ENCODE measurements at regions not wholly inside any gene's neighbourhood (a gene's known extent, or its start where the extent isn't known, plus 50 kb on each side); places are given as distances from the start of the nearest gene placed in this dataset.

DNA sequence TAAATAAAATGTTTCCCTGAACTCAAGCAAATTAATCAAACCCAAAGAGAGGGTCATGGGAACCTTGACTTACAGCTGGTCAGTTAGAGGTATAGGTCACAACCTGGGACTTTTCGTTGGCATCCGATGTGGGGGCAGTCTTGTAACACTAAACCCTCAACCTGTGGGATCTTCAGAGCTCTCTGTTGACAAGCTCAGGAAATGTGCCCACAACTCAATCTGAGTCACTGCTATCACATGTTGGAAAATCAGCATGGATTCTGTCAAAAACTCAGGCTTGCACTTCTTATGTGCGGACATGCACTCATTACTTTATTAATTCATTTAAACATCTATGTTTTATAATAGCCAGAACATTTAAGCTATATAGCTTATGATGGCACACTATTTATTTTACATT lies 424.6 kb upstream of the SORCS1 start:
- no peak for DNase-seq (ENCODE audit: low spot score)

DNA sequence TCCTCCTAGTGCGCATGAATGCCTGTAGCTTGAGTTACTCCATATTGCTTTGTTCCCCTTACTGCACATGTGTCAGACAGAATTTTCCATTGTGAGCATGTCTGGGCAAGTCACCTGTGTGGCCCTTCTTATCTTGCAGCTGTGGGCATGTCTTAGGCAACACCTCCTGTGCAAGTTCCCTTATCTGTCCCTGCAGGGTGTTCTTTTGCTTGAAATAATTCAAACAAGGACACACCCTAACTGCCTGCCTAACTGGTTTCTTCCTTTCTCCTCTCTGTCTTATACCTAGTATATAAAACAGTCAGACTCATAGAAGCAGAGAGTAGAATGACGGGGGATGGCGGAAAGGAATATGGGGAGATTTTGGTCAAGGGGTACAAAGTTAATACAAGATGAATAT lies 421.1 kb upstream of the SORCS1 start:
- no peak for DNase-seq (ENCODE audit: low spot score)

DNA sequence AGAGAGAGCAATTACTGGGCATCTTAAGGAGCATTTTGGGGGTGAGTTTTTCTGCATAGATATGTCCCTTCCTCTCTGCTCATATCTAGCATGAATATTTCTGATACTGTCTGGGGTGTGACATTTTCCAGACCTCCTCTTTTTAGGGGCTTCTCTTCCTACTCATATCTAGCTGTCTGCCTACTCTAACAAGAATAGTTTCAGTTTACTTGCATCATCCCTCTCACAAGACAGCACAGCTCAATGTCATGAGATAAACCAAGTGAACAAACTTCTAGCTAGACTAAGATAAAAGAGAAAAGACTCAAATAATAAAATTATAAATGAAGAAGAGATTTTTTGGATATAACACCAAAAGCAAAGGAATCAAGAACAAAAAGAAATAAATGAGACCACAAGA lies 419.5 kb upstream of the SORCS1 start:
- no peak for DNase-seq (ENCODE audit: low spot score)

DNA sequence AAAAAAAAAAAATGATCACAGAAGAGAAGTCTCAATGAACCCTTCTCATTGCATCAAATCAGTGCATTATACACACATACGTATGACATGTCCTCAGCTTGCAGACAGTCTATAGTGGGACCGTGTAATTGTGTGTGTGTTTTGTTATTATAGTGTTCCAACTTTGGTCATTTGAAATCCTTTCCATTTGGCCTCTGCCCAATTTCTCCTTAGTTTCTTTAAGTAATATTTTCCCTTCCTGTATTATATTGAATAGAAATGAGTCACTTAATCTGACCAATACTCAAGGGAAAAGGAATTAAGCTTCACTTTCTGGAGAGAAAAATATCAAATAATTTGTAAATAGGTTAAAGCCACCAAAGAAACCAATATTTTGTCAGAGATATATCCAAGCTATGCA lies 415.5 kb upstream of the SORCS1 start:
- no peak for DNase-seq (ENCODE audit: low spot score)

DNA sequence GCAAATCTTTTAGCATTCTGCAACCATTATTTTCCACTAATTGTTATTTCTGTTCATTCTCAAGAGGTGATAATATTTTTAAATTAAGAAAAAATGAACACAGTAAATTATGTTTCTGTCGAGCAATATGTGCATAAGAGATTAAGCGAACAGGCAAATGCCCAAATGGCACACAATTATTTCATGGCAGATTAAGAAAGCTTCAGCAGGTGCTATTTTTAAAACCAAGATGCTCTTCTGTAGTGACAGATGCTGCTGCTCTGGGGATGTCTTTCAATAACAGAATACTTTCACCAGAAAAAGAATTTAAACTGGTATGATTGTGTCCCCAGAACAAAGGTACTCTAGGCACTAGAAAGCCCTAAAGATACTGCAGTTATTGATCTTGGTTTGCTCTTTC lies 412.7 kb upstream of the SORCS1 start:
- no peak for DNase-seq (ENCODE audit: low spot score)

DNA sequence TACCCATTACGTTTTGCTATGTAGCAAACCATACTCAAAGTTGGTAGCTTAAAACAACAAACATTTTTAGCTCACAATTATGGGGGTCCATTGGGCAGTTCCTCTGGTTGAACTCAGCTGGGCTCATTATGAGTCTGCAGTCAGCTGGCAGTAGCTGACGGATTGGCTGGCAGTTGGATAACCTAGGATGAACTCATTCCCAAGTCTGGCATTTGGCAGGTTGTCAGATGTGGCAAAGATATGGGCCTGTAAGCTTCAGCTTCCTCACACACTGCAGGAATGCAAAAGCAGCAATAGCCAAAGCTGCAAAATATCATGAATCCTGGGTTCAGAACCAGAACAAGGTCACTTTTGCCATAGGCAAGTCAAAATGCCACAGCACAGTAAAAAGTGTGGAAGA lies 412.2 kb upstream of the SORCS1 start:
- DNase-seq (ENCODE audit: low spot score), result no peak

DNA sequence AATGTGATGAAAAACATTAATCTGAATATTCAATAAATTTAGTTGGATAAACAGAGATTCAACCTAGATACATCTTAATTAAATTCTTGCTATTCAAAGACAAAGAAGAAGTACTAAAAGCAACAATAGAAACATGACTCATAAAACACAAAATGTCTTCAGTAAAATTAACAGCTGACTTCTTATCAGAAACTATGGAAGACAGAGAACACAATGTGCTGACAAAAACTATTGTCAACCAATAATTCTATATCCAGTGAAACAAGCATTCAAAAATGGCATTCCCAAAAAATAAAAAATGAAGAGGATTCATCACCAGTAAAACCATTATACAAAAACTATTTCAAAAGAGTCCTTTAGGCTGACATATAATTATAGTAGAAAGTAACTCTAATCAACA lies 400.5 kb upstream of the SORCS1 start:
- no peak for DNase-seq (ENCODE audit: low spot score)

DNA sequence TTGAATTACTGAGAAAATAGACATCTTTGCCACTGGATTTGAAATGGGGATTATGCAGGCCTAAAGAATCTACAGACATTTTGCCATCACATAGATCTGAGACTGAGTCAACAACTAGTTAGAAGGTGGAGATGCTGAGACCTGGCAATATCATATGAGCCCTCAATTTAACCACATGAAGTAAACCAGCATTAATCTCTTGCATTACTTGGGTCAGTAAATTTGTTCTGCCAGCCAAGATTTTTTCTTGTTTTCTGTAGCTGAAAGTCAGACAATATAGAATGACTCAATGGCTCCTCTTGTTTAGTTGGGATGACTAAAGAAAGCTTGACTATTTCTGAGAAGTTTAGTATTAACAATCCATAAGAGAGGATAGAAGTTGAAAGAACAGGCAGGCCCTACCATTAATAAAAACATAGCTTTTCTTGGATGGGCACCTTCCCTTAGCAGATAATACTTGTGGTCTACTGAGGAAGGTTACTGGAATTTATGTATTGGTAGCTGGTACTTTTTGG lies 396.7 kb upstream of the SORCS1 start:
- DNase-seq (ENCODE audit: low spot score), result no peak

DNA sequence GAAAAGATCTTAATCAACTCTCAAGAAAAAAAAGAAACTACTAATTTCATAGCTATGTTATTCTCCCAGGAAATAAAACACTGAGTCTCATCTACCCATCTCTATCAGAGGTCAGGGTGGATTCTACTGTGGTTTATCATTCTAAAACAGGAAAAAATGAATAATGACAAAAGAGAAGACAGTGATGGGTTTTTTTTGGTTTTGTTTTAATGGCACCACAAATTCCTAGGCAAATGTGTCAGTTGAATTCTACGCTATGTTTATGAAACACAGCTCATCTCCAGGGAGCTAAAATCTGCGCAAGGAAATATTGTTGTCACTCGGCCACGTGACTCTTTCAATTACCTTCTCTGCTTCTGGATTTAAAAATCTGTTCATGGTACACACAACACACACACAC lies 393.4 kb upstream of the SORCS1 start:
- DNase-seq (ENCODE audit: low spot score), result no peak

DNA sequence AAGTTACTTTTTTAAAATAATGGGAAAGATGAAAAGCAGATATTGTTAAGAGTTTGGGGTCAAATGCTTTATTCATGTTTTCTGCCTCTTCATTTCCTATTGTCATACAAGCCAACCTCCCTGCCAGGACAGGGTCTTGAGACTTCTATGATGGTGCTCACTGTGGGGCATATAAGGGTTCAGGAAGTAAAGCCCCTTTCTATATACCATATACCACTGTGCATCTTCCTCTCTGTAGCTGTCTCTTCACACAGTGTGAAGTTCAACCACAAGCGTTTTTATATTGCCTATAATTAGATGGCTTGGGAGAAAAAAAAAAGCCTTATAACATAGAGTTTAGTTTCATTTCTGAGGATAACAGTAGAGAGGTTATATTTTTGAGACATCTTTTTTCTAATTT lies 389.8 kb upstream of the SORCS1 start:
- no peak for DNase-seq (ENCODE audit: low spot score)

DNA sequence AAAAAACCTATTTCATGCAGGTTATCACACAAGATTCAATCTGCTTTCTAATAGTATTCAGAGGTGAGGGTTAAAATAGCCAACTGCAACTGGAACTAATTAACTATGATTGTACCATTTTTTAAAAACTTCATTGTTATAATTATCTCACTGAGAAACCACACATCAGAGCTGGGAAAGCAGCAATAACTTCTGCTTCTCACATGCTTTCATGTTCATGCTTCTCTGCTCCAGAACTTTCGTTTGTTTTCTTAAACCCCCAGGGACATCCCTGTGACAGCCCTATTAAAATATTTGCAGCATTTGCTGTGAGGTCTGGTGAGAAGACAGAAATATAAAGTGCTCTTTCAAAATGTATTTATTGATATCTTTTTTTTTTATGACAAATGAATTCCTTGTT lies 389.0 kb upstream of the SORCS1 start:
- DNase-seq (ENCODE audit: low spot score), result no peak

DNA sequence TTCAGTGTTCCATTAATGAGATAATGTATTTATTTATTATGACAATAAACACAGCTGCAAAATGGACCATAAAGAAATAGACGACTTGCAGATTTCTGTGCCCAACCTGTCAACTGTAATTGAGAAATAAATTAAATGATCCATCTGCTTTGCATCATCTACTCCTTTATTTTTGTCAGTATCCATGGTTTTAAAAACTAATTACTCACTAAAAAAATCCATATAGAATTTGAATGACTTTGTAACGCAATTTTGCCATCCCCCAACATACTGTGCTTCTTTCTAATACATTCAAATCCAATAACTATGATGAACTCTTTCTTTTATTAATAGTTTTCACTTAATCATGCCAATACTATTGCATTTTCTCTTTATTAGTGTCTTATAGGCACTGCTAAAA lies 388.5 kb upstream of the SORCS1 start:
- no peak for DNase-seq (ENCODE audit: low spot score)

DNA sequence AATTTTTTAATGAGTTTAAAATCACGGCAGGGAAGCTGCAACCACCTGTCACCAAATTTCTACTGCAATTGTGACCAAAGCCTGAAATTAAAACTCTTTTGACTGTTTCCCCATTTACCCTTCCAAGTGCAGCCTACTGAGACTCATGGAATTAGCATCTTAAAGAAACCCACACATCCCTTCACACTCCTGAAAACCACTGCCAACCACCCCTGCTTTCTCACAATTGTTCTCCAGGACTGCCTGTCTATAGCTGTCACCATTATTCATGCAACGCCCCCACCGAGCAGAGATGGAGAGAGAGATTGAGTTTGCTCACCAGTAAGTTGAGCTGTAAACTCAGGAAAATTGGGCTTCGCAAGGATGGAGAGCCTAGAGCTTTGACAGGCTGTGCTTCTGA lies 383.8 kb upstream of the SORCS1 start:
- no peak for DNase-seq (ENCODE audit: low spot score)

DNA sequence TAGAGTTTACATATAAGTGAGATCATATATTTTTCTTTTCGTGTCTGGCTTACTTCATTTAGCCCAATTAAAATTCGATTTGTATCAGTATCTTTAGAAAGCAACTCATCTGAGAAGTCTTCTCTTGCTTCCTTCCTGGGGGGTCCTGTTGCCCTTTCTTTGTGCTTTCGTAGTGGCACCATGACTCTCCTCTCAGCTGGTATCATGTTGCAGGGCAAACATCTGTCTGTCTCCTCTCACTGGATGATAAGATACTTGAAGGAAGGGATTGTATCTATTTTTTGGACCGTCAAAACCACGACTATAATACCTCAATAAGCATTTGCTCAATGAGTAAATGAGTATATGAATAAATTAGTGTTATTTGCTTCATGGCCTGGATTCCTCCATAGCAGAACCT lies 382.5 kb upstream of the SORCS1 start:
- DNase-seq (ENCODE audit: low spot score), result no peak

DNA sequence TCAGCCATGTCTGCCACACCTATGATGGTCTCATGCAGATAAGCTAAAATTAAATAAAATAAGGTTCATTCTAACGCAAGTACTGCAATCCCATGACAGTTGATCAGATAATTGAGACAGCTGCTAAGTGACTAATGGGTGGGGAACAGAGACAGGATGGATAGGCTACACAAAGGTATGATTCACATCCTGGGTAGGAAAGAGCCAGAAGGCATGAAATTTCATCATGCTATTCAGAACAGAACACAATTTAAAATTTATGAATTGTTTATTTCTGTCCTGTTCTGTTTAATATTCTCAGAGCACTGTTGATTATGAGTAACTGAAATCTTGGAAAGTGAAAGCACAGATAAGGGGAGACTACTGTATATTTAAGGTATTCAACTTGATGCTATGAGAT lies 381.8 kb upstream of the SORCS1 start:
- DNase-seq (ENCODE audit: low spot score), result no peak

DNA sequence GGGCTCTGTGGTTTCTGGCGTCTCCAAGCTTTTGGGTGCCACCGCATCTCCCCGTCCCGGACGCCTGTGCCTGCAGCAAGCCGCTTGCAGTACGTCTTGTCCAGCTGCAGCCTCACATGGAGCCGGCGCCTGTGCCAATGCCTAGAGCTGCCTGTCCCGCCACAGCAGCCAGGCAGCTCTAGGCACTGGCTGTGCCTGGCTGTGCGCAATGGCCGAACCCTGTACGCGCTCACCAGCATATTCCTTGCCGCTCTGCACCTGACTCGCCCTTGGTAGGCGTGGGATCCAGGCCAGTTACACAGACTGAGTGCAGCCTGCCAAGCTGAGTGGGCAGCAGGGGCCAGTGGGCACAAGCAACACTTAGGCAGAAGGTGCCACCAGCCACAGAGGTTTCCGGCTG lies 381.2 kb upstream of the SORCS1 start:
- no peak for DNase-seq (ENCODE audit: low spot score)

DNA sequence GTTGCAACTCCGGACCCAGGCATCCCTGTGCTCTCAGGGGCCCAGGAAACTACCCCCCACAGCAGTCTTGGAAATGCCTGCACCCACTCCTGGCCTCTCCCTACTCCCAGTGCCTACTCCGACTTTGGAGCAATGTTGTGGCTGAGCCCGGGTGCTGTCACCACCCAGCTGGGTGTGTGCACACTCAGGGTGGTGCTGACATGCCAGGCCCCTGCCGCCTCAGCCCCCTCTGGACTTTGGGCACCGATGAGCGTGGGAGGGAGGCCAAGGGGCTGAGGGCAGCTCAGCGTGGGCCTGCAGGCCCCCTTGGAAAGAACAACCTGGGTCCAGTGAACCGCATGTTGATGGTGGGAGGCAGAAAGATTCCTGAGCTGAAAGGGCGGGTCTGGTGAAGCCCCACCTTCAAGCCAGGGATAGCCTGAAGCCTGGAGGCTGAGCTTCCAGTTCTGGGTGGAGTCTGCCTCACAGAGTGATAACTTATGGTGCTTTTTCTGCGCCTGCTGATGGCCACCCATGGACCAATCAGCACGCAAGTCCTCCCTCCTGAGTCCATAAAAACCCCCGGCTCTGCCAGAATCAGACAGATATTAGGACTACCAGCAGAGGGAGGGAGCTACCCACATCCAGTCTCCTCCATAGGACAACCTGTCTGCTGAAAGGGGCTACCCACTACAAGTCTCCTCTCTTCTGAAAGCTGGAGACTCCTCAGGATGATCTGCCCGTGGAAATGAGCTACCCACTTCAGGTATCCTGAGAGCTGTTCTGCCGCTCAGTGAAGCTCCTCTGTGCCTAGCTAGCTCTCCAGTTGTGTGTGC lies 380.4 kb upstream of the SORCS1 start:
- DNase-seq (ENCODE audit: low spot score), result no peak

DNA sequence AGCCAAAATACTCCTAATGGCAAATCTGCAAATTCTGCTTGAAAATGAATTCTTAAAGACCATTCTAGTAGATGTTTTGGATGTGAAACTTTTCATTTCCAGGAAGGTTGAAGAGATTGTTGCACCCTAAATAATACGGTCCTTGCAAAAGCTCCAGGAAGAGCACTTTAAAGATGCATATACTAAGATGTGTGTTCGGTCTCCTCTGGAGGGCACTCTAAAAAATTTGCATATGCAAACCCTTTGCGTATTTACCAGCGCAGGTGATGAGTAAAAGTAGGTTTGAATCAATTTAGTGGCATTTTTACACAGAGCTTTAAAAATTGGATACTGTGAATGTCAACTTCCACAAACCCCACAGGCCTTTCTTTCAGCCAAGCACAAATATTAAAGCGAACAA lies 378.1 kb upstream of the SORCS1 start:
- DNase-seq (ENCODE audit: low spot score), result no peak

DNA sequence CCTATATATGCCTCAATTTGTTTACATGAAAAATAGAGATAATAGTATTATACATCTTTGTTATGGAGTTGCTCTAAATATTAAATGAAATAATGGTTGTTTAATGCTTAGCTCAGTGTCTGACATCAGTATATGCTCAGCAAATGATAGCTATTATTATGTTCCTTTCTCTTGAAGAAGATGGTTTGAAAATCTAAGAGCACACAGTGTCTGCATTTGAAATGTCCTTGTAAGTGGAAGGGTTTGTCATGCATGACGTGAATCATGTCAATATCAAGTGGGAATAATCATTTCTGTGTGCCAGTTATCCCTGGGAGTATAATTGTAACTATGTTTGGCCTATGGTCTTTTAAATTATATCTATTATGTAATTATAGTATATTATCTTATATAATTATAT lies 377.5 kb upstream of the SORCS1 start:
- no peak for DNase-seq (ENCODE audit: low spot score)

DNA sequence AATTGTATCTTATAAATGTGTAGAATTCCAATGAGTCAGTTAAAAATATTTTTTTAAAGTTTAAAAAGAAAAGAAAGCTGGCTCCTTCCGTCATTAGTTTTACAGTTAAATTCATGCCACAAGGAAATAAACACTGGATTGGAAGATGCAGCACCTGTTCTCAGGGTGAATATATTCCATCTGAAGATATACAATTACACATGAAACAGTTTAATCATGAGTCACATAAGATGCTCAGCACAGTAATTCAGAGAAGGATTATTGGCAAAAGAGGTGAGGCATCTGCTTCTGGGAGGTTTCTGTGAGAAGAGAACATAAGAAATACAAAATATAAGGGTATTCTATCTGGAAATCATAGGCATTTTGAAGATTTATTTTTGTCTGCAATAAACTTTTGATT lies 376.5 kb upstream of the SORCS1 start:
- DNase-seq (ENCODE audit: low spot score), result no peak

DNA sequence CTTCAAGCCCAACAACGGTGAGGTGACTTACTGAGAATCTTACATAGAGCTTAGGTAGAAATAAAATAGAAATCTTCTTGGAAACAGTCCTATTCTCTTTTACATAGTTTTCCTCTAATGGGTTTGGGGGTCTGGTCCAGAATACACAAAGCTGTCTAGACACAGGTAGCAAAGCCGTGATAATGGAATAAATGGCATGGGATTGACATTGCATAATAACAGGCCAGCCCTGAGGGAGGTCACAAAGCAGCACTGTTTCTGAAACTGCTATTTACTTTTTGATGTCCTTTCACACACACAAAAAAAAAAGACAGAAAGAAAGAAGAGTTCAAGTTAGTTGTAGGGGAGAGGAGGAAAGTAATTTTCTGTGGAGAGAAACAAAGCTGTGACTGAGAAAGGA lies 364.8 kb upstream of the SORCS1 start:
- no peak for DNase-seq (ENCODE audit: low spot score)

DNA sequence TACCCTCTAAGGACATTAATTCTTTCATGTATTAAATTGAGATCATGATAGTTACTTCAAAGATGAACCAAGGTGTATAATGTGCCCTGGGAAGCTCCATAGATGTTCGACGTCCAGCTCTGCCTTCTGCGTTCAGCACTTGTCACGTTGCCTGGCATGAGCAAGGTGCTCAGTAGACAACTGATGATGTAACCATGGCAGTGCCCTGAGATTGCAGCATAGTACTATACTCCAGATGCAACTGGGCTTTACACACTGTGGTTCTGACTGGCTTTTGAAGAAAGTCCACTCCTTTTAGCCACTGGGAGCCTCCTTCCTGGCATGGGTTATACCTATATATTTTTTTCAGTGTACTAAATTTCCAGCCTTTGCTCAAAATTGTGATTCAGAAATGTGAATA lies 355.8 kb upstream of the SORCS1 start:
- DNase-seq (ENCODE audit: low spot score), result no peak

DNA sequence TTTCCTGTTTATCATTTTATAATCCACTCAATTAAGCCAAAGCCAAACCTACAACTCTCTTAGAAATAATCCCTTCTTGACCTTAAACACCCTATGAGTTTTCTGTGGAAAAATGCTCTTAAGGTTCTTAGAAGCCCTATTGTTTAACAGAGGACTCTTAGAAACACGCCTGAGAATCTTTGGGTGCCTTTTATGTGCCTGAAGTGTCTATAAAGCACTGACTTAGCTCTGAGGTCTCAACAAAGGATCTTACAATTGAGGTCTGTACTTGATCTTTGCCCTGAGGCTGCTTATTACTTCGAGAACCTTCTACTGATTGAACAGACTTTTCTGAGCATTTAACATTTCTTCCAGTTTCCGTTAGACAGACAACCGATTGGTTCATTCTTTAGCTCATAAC lies 353.3 kb upstream of the SORCS1 start:
- DNase-seq (ENCODE audit: low spot score), result no peak

DNA sequence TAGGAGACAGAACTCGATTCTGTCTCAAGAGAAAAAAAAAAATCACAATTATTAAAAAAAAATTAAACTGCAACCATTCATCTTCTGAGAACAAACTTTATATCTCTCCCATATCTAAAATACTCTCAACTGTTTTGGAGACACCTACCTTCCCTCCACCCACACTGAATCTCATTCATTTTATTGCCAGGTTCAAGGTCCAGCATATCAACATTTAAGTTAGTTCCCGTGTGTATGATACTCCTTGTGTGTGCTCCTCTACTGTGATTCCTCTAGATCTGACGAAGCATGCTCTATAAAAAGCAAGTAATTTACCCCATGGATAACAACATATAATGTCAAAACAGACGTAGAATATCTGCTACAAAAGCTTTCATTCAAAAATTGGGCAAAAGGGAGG lies 351.8 kb upstream of the SORCS1 start:
- DNase-seq (ENCODE audit: low spot score), result no peak

Data from hematopoietic multipotent progenitor cell treated with erythropoietin and hydrocortisone succinate and interleukin-3 and kit ligand, for 15 days (in vitro differentiated cells).